ENCODE measurements at regions not wholly inside any gene's neighbourhood (a gene's known extent, or its start where the extent isn't known, plus 50 kb on each side); places are given as distances from the start of the nearest gene placed in this dataset.
"Not testable (repeated sequence)": the region's sequence is repeated elsewhere in the genome, so short reads cannot be mapped to it uniquely, and the experiment has no call there.

- no peak for DNase-seq (ENCODE audit: low spot score)
These were observed 72.9 kb upstream of the SEPTIN5 start for GRCh38 chr22:19641254-19641982.

GRCh38 chr22:19641983-19642451 is 72.3 kb upstream of the SEPTIN5 start:
- no peak for DNase-seq (ENCODE audit: low spot score)

- no peak for DNase-seq (ENCODE audit: low spot score)
These were observed 70.6 kb upstream of the SEPTIN5 start for GRCh38 chr22:19643448-19644313.

GRCh38 chr22:19644314-19645223 is 69.7 kb upstream of the SEPTIN5 start:
- no peak for DNase-seq (ENCODE audit: low spot score)

GRCh38 chr22:19645391-19645790 is 68.9 kb upstream of the SEPTIN5 start:
- DNase-seq (ENCODE audit: low spot score) = no peak

GRCh38 chr22:19645905-19646304 is 68.4 kb upstream of the SEPTIN5 start:
- DNase-seq (ENCODE audit: low spot score) = no peak

- no peak for DNase-seq (ENCODE audit: low spot score)
These were observed 67.9 kb upstream of the SEPTIN5 start for GRCh38 chr22:19646383-19646782.

- no peak for DNase-seq (ENCODE audit: low spot score)
These were observed 65.8 kb upstream of the SEPTIN5 start for GRCh38 chr22:19648419-19648929.

GRCh38 chr22:19652316-19652715 is 62.0 kb upstream of the SEPTIN5 start:
- DNase-seq (ENCODE audit: low spot score) = no peak

- DNase-seq (ENCODE audit: low spot score) = no peak
These were observed 59.8 kb upstream of the SEPTIN5 start for GRCh38 chr22:19654338-19654987.

GRCh38 chr22:19655399-19655798 is 58.9 kb upstream of the SEPTIN5 start:
- no peak for DNase-seq (ENCODE audit: low spot score)

- no peak for DNase-seq (ENCODE audit: low spot score)
These were observed 57.6 kb upstream of the SEPTIN5 start for GRCh38 chr22:19656541-19657251.

- no peak for DNase-seq (ENCODE audit: low spot score)
These were observed 56.8 kb upstream of the SEPTIN5 start for GRCh38 chr22:19657252-19658056.

- no peak for DNase-seq (ENCODE audit: low spot score)
These were observed 56.0 kb upstream of the SEPTIN5 start for GRCh38 chr22:19658057-19658966.

GRCh38 chr22:19658967-19659804 is 55.1 kb upstream of the SEPTIN5 start:
- no peak for DNase-seq (ENCODE audit: low spot score)

- no peak for DNase-seq (ENCODE audit: low spot score)
These were observed 54.4 kb upstream of the SEPTIN5 start for GRCh38 chr22:19659805-19660345.

GRCh38 chr22:19660583-19660982 is 53.7 kb upstream of the SEPTIN5 start:
- not testable (repeated sequence) for DNase-seq (ENCODE audit: low spot score)

- no peak for DNase-seq (ENCODE audit: low spot score)
These were observed 53.1 kb upstream of the SEPTIN5 start for GRCh38 chr22:19661156-19661555.
